ENCODE measurements at regions not wholly inside any gene's neighbourhood (a gene's known extent, or its start where the extent isn't known, plus 50 kb on each side); places are given as distances from the start of the nearest gene placed in this dataset.

DNA sequence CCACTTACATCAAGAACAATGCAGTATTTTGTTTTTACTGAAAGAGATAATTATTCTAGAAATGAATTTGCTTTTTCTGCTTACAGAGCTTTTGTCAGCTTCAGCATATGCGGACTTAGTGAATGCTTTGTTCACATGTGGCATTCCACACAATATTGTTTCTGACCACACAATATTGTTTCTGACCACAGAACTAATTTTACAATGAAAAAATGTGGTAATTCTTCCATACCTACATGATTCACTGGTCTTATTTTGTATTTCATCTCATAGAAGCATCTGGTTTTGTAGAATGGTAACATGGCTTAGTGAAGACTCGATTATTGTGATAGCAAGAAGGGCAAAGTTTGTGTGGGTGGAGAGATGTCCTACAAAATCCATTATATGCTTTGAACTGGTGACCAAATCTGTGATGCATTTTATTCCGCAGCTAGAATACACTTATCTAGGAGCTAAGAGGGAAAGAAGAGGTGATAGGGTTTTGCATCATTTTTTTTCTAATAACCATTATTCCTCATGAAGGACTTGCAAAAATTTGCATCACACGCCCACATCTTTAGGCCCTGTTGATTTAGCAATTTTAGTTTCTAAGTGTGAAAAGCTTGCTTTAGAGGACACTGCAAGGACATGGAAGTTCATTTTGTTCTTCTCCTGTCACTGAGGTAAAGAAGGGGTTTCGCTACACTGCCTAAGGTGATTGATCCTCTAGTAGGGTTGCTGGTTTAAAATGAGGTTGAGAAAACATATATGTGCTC lies 75.3 kb downstream of the HLX start:
- CTCF ChIA-PET: interaction anchor here (1.4 kb wide), 1 partner anchor 249 kb away, joined by 5 read pairs; no protein-coding TSS in a partner anchor
- Histone ChIP-seq H3K27me3 (ENCODE audit: control insufficient read depth, insufficient read depth, low read length) (no peaks in the 10 kb centered on the region), H3K27ac (ENCODE audit: low read depth, low read length) (no peak overlapping the region), H3K9me3 (ENCODE audit: control insufficient read depth, insufficient read depth, low read length) (peaks cover 4% of the 10 kb centered on the region), H3K4me3 (ENCODE audit: low read depth, low read length) (no peak overlapping the region)
- TF ChIP-seq, protein P1, sequence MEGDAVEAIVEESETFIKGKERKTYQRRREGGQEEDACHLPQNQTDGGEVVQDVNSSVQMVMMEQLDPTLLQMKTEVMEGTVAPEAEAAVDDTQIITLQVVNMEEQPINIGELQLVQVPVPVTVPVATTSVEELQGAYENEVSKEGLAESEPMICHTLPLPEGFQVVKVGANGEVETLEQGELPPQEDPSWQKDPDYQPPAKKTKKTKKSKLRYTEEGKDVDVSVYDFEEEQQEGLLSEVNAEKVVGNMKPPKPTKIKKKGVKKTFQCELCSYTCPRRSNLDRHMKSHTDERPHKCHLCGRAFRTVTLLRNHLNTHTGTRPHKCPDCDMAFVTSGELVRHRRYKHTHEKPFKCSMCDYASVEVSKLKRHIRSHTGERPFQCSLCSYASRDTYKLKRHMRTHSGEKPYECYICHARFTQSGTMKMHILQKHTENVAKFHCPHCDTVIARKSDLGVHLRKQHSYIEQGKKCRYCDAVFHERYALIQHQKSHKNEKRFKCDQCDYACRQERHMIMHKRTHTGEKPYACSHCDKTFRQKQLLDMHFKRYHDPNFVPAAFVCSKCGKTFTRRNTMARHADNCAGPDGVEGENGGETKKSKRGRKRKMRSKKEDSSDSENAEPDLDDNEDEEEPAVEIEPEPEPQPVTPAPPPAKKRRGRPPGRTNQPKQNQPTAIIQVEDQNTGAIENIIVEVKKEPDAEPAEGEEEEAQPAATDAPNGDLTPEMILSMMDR (IDR thresholded peaks at IDR 0.05; ENCODE audit: low read depth, low read length): no peak
- DNase-seq (ENCODE audit: low read depth, low spot score): no peak
- POLR2A ChIA-PET: no interaction called here

DNA sequence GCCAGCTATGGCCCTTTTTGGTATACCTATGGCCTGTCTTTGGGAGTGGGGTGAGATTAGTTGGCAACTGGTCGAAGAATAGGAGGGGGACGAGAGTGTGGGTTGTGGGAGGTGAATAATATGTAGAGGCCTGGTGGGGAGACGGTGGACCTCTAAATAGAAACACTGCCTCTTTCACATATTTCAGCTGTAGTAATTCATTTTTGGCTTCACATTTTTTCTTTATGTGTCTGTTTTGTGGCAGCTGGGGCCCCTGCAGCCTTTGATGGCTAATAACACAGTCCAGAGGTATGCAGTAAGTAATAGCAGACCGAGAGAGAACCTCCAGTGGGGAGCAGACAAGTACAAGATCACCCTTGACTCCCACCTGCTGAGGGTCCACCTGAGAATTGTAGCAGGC lies 75.9 kb downstream of the HLX start:
- H3K9me3 ChIP-seq (ENCODE audit: control insufficient read depth, insufficient read depth, low read length): peaks cover 4% of the 10 kb centered on the region
- no peak overlapping the region for H3K4me3 ChIP-seq (ENCODE audit: low read depth, low read length)
- CTCF ChIA-PET: interaction anchor here (1.4 kb wide), 1 partner anchor 248 kb away, joined by 5 read pairs; no protein-coding TSS in a partner anchor
- TF ChIP-seq, protein P1 (IDR thresholded peaks at IDR 0.05; ENCODE audit: low read depth, low read length): no peak
- POLR2A ChIA-PET: no interaction called here
- no peaks in the 10 kb centered on the region for H3K27me3 ChIP-seq (ENCODE audit: control insufficient read depth, insufficient read depth, low read length)
- DNase-seq (ENCODE audit: low read depth, low spot score): no peak
- no peak overlapping the region for H3K27ac ChIP-seq (ENCODE audit: low read depth, low read length)

DNA sequence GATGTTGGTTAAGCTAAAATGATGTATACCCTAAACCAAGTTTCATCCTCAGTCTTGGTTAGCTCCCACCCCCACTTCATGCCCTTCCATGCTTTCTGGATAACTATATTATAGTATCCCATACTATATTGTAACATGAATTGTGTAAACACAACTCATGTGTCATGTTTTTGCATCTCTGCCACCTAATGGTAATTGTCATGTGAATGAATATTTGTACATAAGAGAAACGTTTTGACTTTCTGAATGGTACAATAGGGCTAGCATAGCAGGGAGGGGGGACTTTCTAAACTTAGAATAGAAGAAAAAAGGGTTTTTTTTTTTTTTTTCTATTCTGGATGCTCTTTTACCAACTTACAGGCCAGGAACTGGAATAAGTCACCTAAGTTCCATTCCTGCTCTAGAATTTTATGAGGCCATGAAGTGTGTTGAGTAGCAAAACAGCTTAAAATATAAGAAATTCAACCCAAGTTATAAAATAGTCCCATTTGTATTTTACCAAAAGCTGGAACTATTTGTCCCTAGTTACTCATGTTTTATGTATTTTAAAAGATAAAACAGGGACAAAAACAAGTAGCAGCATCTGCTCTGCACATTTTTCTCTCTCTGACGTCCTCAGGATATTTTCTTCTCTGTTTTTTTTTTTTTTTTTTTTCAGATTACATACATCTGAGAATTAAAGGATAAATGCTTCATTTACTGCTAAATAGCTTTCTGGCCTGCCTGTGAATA lies 77.4 kb downstream of the HLX start:
- ChIA-PET POLR2A (no interaction called here), CTCF (interaction anchor here (0.6 to 1.6 kb wide), 3 partner anchors 154 to 475 kb away, joined by 3 to 6 read pairs (median 4); no protein-coding TSS in a partner anchor)
- DNase-seq (ENCODE audit: low read depth, low spot score): no peak
- H3K4me3 ChIP-seq (ENCODE audit: low read depth, low read length): no peak overlapping the region
- H3K9me3 ChIP-seq (ENCODE audit: control insufficient read depth, insufficient read depth, low read length): no peaks in the 10 kb centered on the region
- no peaks in the 10 kb centered on the region for H3K27me3 ChIP-seq (ENCODE audit: control insufficient read depth, insufficient read depth, low read length)
- TF ChIP-seq, protein P1 (IDR thresholded peaks at IDR 0.05; ENCODE audit: low read depth, low read length): no peak
- H3K27ac ChIP-seq (ENCODE audit: low read depth, low read length): peak overlapping the region; percentile 47

DNA sequence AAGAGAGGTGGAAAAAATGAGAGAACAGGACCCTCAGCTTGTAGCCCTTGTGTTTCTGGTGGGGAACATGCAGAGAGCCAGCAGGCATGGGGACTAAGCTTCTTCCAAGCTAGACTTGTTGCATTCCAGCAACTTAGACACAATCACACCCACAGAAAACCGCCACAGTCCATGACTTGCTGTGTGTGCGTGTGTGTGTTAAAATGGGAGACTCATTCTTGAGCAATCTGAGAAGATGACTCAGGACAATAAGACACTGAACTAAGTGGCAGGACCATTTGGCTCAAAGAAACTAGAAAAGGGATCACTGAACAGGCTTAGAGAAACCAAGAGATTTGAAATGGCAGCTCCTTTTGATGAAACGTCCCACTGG lies 78.0 kb downstream of the HLX start:
- Histone ChIP-seq H3K27ac (ENCODE audit: low read depth, low read length) (peak overlapping the region; percentile 47), H3K4me3 (ENCODE audit: low read depth, low read length) (no peak overlapping the region), H3K9me3 (ENCODE audit: control insufficient read depth, insufficient read depth, low read length) (no peaks in the 10 kb centered on the region), H3K27me3 (ENCODE audit: control insufficient read depth, insufficient read depth, low read length) (no peaks in the 10 kb centered on the region)
- TF ChIP-seq, protein P1 (IDR thresholded peaks at IDR 0.05; ENCODE audit: low read depth, low read length): no peak
- DNase-seq (ENCODE audit: low read depth, low spot score): peak; percentile 74
- POLR2A ChIA-PET: no interaction called here
- CTCF ChIA-PET: interaction anchor here (0.6 to 1.6 kb wide), 3 partner anchors 154 to 474 kb away, joined by 3 to 6 read pairs (median 4); no protein-coding TSS in a partner anchor

DNA sequence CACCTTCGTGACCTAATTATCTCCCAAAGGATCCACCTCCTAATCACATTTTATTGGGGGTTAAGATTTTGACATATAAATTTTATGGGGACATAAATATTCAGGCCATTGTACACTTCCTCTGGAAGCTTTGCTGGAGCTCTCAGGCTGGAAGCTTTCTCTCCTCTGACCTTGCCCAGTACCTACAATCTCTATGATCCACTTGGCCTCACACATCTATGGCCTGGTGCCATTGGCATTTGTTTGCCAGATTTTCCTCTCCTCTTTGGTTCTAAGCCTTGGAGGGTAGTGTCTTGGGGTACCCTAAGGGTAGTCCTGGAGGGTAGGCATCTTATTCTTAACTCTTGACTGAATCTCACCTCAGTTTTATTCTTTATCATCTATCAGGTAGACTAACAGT lies 79.0 kb downstream of the HLX start:
- TF ChIP-seq, protein P1 (IDR thresholded peaks at IDR 0.05; ENCODE audit: low read depth, low read length): no peak
- ChIA-PET CTCF (no interaction called here), POLR2A (no interaction called here)
- Histone ChIP-seq H3K4me3 (ENCODE audit: low read depth, low read length) (no peak overlapping the region), H3K9me3 (ENCODE audit: control insufficient read depth, insufficient read depth, low read length) (no peaks in the 10 kb centered on the region), H3K27ac (ENCODE audit: low read depth, low read length) (no peak overlapping the region), H3K27me3 (ENCODE audit: control insufficient read depth, insufficient read depth, low read length) (no peaks in the 10 kb centered on the region)
- no peak for DNase-seq (ENCODE audit: low read depth, low spot score)

Measured in AG04450 (cell line).